Adrenal gland (tissue), 5 donors: ENCODE measurements at regions not wholly inside any gene's neighbourhood (a gene's known extent, or its start where the extent isn't known, plus 50 kb on each side); places are given as distances from the start of the nearest gene placed in this dataset.

Experiments used
- CTCF ChIP-seq, 6 experiments: fragments of 450-650 bp in 4 of 6; fragments of 200-600 bp in 2 of 6; sonication (generic) in 1 of 6; IDR thresholded peaks; 1 replicate in 5 of 6; 2 replicates in 1 of 6; pipeline versions ENCODE4 v1.5.1 to v1.8.0; 2016 to 2021; ENCODE audit warnings: antibody characterized with exemption in 6 of 6, mild to moderate bottlenecking in 2 of 6, moderate library complexity in 1 of 6
- POLR2A ChIP-seq, 2 donors: fragments of 450-650 bp; IDR thresholded peaks; one replicate each; pipeline ENCODE4 v1.6.1; 2017; ENCODE audit warnings: antibody characterized with exemption in 2 of 2, mild to moderate bottlenecking in 2 of 2, moderate library complexity in 1 of 2
- donor health status: DM: no; HTN: no; CAD: no.

- TF ChIP-seq CTCF (IDR thresholded peaks at IDR 0.05) (no peak), POLR2A (IDR thresholded peaks at IDR 0.05) (no peak)
These were observed 154.1 kb downstream of the FBLN2 start for GRCh38 chr3:13703071-13703470.
